GM12892 (cell line): ENCODE measurements at regions not wholly inside any gene's neighbourhood (a gene's known extent, or its start where the extent isn't known, plus 50 kb on each side); places are given as distances from the start of the nearest gene placed in this dataset.

Source experiments
- POLR2A ChIP-seq: IDR thresholded peaks from 2 replicates; pipeline ENCODE4 v1.6.1; 2011; ENCODE audit warnings: low read depth, low read length, control low read depth
- POLR2AphosphoS5 ChIP-seq: IDR thresholded peaks from 2 replicates; pipeline ENCODE4 v1.6.1; 2011; ENCODE audit warnings: low read depth, low read length, control low read depth
- TAF1 ChIP-seq: IDR thresholded peaks from 2 replicates; pipeline ENCODE4 v1.6.1; 2011; ENCODE audit warnings: low read depth, mild to moderate bottlenecking, control low read depth, low read length, borderline replicate concordance

DNA sequence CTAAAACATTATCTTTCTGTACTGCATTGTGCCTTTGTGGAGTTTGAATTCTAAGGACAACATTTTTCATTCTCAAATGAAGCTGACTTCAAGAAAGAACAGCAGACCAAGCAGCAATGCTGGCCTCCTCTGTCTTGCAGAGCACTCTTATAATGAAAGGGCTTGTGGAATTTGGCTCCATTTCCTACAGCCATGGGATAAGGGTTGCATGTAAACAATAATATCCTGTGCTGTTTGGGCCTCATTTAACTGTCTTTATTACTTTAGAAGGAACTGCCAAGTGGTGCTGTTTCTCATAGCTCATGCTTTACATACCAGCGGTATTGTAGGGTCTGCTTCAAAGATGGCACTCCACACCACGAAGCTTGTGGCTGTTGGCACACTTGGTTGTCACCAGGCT is 111.4 kb upstream of the EOLA2 start:
- TF ChIP-seq POLR2A (no peak), POLR2AphosphoS5 (no peak), TAF1 (no peak)
